ENCODE measurements at regions not wholly inside any gene's neighbourhood (a gene's known extent, or its start where the extent isn't known, plus 50 kb on each side); places are given as distances from the start of the nearest gene placed in this dataset.

DNA sequence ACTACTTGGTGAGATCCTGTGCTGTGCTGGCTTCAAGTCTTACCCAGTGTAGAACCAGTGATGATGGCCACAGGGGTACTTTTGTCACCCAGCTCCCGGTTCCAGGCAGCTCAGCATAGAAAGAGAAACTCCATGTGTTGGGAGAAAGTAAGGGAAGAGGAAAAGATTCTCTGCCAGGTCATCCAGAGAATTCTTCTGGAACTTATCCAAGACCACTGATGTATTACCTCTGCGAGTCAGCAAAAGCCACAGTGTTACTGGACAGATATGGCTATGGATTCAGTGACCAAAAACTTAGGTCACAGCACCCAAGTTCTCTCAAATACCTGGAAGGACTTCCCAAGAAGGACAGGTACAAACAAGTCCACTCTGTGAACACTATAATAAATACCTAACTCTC is 399.5 kb upstream of the MIR17HG start:
- no peak for DNase-seq (ENCODE audit: low read depth, low spot score)
- Histone ChIP-seq H3K79me2 (ENCODE audit: insufficient read depth, low read length) (no peaks in the 10 kb centered on the region), H2AFZ (ENCODE audit: low read depth, low read length, poor library complexity, severe bottlenecking) (no peak overlapping the region), H3K4me3 (replicated peaks in 1 of 2; ENCODE audit: low read depth in 1 of 2, low read length in 2 of 2) (no peak overlapping the region), H3K27ac (ENCODE audit: low read depth, low read length) (no peak overlapping the region), H3K4me2 (ENCODE audit: low read length) (no peak overlapping the region), H3K9me2 (ENCODE audit: insufficient read depth) (no peaks in the 10 kb centered on the region), H3K27me3 (ENCODE audit: insufficient read depth, low read length) (no peaks in the 10 kb centered on the region), H3K9me3 (ENCODE audit: control insufficient read depth in 1 of 2, insufficient read depth in 1 of 2, low read depth in 1 of 2, low read length in 2 of 2) (no peaks in the 10 kb centered on the region), H3K36me3 (ENCODE audit: control insufficient read depth in 1 of 2, insufficient read depth in 2 of 2, low read length in 2 of 2) (no peaks in the 10 kb centered on the region), H3K9ac (ENCODE audit: low read length) (no peak overlapping the region), H3K4me1 (ENCODE audit: control insufficient read depth in 1 of 2, insufficient read depth in 2 of 2, low read length in 2 of 2) (no peaks in the 10 kb centered on the region), H4K20me1 (ENCODE audit: insufficient read depth) (no peaks in the 10 kb centered on the region)
- BruUV-seq (replicated peaks): no TSS peak
- CTCF ChIA-PET: no interaction called here
- ATAC-seq: no peak
- POLR2A ChIA-PET: no interaction called here
- RAD21 ChIA-PET (ENCODE audit: low non-redundant PET in 1 of 2, low total read pairs in 2 of 2, uncharacterized antibody in 2 of 2, unreplicated experiment in 2 of 2): no interaction called here
- no peak for TF ChIP-seq EGR1 (IDR thresholded peaks at IDR 0.05; ENCODE audit: low read depth)
- TF ChIP-seq TCF7L2 (IDR thresholded peaks at IDR 0.05; ENCODE audit: borderline replicate concordance, extremely low read depth, insufficient read depth, insufficient read length): no peak
- no peak for TF ChIP-seq CBX3 (IDR thresholded peaks at IDR 0.05; ENCODE audit: low read depth)
- no peak for TF ChIP-seq FOSL1 (IDR thresholded peaks at IDR 0.05; ENCODE audit: low read depth)
- no peak for TF ChIP-seq JUND (IDR thresholded peaks at IDR 0.05)
- TF ChIP-seq, protein P1, sequence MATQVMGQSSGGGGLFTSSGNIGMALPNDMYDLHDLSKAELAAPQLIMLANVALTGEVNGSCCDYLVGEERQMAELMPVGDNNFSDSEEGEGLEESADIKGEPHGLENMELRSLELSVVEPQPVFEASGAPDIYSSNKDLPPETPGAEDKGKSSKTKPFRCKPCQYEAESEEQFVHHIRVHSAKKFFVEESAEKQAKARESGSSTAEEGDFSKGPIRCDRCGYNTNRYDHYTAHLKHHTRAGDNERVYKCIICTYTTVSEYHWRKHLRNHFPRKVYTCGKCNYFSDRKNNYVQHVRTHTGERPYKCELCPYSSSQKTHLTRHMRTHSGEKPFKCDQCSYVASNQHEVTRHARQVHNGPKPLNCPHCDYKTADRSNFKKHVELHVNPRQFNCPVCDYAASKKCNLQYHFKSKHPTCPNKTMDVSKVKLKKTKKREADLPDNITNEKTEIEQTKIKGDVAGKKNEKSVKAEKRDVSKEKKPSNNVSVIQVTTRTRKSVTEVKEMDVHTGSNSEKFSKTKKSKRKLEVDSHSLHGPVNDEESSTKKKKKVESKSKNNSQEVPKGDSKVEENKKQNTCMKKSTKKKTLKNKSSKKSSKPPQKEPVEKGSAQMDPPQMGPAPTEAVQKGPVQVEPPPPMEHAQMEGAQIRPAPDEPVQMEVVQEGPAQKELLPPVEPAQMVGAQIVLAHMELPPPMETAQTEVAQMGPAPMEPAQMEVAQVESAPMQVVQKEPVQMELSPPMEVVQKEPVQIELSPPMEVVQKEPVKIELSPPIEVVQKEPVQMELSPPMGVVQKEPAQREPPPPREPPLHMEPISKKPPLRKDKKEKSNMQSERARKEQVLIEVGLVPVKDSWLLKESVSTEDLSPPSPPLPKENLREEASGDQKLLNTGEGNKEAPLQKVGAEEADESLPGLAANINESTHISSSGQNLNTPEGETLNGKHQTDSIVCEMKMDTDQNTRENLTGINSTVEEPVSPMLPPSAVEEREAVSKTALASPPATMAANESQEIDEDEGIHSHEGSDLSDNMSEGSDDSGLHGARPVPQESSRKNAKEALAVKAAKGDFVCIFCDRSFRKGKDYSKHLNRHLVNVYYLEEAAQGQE (IDR thresholded peaks at IDR 0.05; ENCODE audit: low read depth): no peak
- TF ChIP-seq ZNF274 (IDR thresholded peaks at IDR 0.05; ENCODE audit: low read depth, low read length): no peak
- TF ChIP-seq, protein P2, sequence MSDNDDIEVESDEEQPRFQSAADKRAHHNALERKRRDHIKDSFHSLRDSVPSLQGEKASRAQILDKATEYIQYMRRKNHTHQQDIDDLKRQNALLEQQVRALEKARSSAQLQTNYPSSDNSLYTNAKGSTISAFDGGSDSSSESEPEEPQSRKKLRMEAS (IDR thresholded peaks at IDR 0.05): no peak
- TF ChIP-seq, protein P3, sequence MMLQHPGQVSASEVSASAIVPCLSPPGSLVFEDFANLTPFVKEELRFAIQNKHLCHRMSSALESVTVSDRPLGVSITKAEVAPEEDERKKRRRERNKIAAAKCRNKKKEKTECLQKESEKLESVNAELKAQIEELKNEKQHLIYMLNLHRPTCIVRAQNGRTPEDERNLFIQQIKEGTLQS (IDR thresholded peaks at IDR 0.05): no peak
- no peak for TF ChIP-seq YY1 (IDR thresholded peaks at IDR 0.05; ENCODE audit: extremely low read depth, insufficient replicate concordance, low read depth, low read length)
- TF ChIP-seq ELF1 (IDR thresholded peaks at IDR 0.05; ENCODE audit: borderline replicate concordance, low read depth): no peak
- TF ChIP-seq RAD21 (IDR thresholded peaks at IDR 0.05; ENCODE audit: low read depth): no peak
- no peak for TF ChIP-seq SP1 (IDR thresholded peaks at IDR 0.05; ENCODE audit: low read depth)
- intact Hi-C loops (cut with micrococcal nuclease): no loop called here

All from HCT116 (cell line).